ENCODE measurements at regions not wholly inside any gene's neighbourhood (a gene's known extent, or its start where the extent isn't known, plus 50 kb on each side); places are given as distances from the start of the nearest gene placed in this dataset.

DNA sequence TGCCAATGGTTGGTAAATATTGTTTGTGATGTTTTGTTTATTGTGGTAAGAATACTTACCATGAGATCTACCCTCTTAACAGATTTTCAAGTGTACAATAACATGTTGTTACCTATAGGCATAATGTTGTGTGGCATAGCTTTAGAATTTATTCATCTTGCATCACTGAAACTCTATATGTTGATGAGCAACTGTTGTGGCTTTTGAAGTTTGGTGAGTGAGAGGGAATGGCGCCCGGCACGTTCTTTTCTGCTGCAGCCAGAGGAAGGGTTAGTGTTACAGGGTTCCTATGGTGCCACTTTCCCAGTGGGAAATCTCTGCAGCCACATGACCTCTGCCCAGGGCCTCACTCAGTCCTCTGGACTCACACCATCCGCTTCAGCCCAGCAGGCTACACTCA is 342.5 kb upstream of the ADGRL2 start:
- H3K4me3 ChIP-seq (ENCODE audit: low read length in 3 of 3) = no peak overlapping the region
- TF ChIP-seq, protein P1, sequence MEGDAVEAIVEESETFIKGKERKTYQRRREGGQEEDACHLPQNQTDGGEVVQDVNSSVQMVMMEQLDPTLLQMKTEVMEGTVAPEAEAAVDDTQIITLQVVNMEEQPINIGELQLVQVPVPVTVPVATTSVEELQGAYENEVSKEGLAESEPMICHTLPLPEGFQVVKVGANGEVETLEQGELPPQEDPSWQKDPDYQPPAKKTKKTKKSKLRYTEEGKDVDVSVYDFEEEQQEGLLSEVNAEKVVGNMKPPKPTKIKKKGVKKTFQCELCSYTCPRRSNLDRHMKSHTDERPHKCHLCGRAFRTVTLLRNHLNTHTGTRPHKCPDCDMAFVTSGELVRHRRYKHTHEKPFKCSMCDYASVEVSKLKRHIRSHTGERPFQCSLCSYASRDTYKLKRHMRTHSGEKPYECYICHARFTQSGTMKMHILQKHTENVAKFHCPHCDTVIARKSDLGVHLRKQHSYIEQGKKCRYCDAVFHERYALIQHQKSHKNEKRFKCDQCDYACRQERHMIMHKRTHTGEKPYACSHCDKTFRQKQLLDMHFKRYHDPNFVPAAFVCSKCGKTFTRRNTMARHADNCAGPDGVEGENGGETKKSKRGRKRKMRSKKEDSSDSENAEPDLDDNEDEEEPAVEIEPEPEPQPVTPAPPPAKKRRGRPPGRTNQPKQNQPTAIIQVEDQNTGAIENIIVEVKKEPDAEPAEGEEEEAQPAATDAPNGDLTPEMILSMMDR (IDR thresholded peaks at IDR 0.05; ENCODE audit: borderline replicate concordance, extremely low read depth, insufficient read depth) = no peak
- DNase-seq (no peak), FAIRE-seq (no peak)
- no peak overlapping the region for H3K27ac ChIP-seq (ENCODE audit: low read depth in 2 of 2, low read length in 2 of 2)
- H3K4me1 ChIP-seq (ENCODE audit: control insufficient read depth in 2 of 3, insufficient read depth in 2 of 3, low read depth in 1 of 3, low read length in 3 of 3) = no peaks in the 10 kb centered on the region
- intact Hi-C loops (cut with DNase I) = no loop called here
- no peaks in the 10 kb centered on the region for H3K36me3 ChIP-seq (ENCODE audit: control insufficient read depth in 2 of 3, insufficient read depth in 3 of 3, low read length in 3 of 3)
- H3K9ac ChIP-seq (ENCODE audit: low read length in 3 of 3) = no peak overlapping the region
- H3K9me3 ChIP-seq (ENCODE audit: control insufficient read depth in 2 of 3, insufficient read depth in 1 of 3, low read length in 3 of 3) = no peaks in the 10 kb centered on the region
- no peaks in the 10 kb centered on the region for H3K27me3 ChIP-seq (ENCODE audit: control insufficient read depth, insufficient read depth, low read length)

DNA sequence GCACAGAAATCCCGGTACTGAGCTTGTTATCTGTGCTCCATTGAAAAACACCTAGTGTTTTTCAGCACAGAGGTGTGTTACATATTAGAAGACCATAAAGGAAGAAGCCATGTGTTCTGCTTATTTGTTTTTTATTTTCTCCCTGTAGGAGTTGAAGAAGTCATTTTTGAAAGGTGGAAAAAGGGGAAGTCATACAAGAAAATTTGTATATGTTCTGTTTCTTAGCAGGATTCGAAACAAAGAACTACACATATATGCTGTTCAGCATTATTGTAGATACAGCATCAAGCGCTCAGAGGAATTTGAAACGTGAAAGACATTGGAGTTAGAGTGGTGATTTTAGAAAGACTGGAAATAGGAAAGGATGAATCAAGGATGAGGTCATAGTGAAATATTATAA is 345.3 kb upstream of the ADGRL2 start:
- intact Hi-C loops (cut with DNase I) = no loop called here
- no peaks in the 10 kb centered on the region for H3K36me3 ChIP-seq (ENCODE audit: control insufficient read depth in 2 of 3, insufficient read depth in 3 of 3, low read length in 3 of 3)
- FAIRE-seq = no peak

DNA sequence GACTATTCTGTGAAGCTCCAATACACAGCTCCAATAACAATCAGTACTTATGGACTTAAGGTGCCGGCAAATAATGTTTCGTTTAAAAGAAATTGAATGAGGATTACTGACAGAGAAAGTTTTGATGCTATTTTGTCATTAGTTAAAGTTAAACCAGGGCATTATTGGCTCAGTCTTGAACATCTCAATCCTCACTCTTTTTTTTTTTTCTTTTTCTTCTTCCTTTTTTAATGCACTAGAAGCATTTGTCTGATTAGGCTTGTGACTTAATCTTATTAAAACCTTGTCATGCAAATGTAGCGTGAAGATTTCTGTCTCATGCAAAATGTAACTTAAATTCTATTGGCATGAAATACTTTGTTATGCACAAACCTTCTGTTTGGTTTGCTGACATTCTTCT is 346.8 kb upstream of the ADGRL2 start:
- H3K27ac ChIP-seq (ENCODE audit: low read depth in 2 of 2, low read length in 2 of 2) = no peak overlapping the region
- no peak for DNase-seq
- no peak for FAIRE-seq

More for the DNA sequence above, 345.3 kb upstream of the ADGRL2 start:
- DNase-seq = no peak
- Histone ChIP-seq H3K9me3 (ENCODE audit: control insufficient read depth in 2 of 3, insufficient read depth in 1 of 3, low read length in 3 of 3) (no peaks in the 10 kb centered on the region), H3K27me3 (ENCODE audit: control insufficient read depth, insufficient read depth, low read length) (no peaks in the 10 kb centered on the region), H3K27ac (ENCODE audit: low read depth in 2 of 2, low read length in 2 of 2) (no peak overlapping the region), H3K4me3 (ENCODE audit: low read length in 3 of 3) (no peak overlapping the region), H3K9ac (ENCODE audit: low read length in 3 of 3) (no peak overlapping the region), H3K4me1 (ENCODE audit: control insufficient read depth in 2 of 3, insufficient read depth in 2 of 3, low read depth in 1 of 3, low read length in 3 of 3) (no peaks in the 10 kb centered on the region)
- TF ChIP-seq, protein P1 (IDR thresholded peaks at IDR 0.05; ENCODE audit: borderline replicate concordance, extremely low read depth, insufficient read depth) = no peak

DNA sequence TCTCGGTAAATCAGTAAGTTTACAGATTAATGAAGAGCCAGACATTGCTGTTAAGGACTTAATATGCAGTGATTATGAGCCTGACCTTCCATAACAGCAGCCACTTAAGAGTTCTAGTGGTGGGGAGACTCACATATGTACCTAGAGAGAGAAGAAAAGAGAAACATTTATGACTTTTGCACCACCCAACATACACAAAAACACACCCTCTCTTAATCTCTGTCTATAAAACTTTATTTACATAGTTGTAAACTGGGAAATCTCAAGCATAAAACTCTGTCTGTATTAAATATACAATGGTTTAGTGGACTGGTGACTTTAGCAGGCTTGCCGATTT is 347.4 kb upstream of the ADGRL2 start:
- H3K36me3 ChIP-seq (ENCODE audit: control insufficient read depth in 2 of 3, insufficient read depth in 3 of 3, low read length in 3 of 3) = no peaks in the 10 kb centered on the region
- no peaks in the 10 kb centered on the region for H3K9me3 ChIP-seq (ENCODE audit: control insufficient read depth in 2 of 3, insufficient read depth in 1 of 3, low read length in 3 of 3)
- H3K27me3 ChIP-seq (ENCODE audit: control insufficient read depth, insufficient read depth, low read length) = no peaks in the 10 kb centered on the region
- no peak overlapping the region for H3K9ac ChIP-seq (ENCODE audit: low read length in 3 of 3)
- H3K4me3 ChIP-seq (ENCODE audit: low read length in 3 of 3) = no peak overlapping the region
- H3K4me1 ChIP-seq (ENCODE audit: control insufficient read depth in 2 of 3, insufficient read depth in 2 of 3, low read depth in 1 of 3, low read length in 3 of 3) = no peaks in the 10 kb centered on the region
- intact Hi-C loops (cut with DNase I) = no loop called here
- H3K27ac ChIP-seq (ENCODE audit: low read depth in 2 of 2, low read length in 2 of 2) = no peak overlapping the region
- TF ChIP-seq, protein P1 (IDR thresholded peaks at IDR 0.05; ENCODE audit: borderline replicate concordance, extremely low read depth, insufficient read depth) = no peak
- DNase-seq = no peak
- FAIRE-seq = no peak

More for the DNA sequence above, 346.8 kb upstream of the ADGRL2 start:
- Histone ChIP-seq H3K27me3 (ENCODE audit: control insufficient read depth, insufficient read depth, low read length) (no peaks in the 10 kb centered on the region), H3K9me3 (ENCODE audit: control insufficient read depth in 2 of 3, insufficient read depth in 1 of 3, low read length in 3 of 3) (no peaks in the 10 kb centered on the region), H3K9ac (ENCODE audit: low read length in 3 of 3) (no peak overlapping the region), H3K36me3 (ENCODE audit: control insufficient read depth in 2 of 3, insufficient read depth in 3 of 3, low read length in 3 of 3) (no peaks in the 10 kb centered on the region), H3K4me1 (ENCODE audit: control insufficient read depth in 2 of 3, insufficient read depth in 2 of 3, low read depth in 1 of 3, low read length in 3 of 3) (no peaks in the 10 kb centered on the region), H3K4me3 (ENCODE audit: low read length in 3 of 3) (no peak overlapping the region)
- TF ChIP-seq, protein P1 (IDR thresholded peaks at IDR 0.05; ENCODE audit: borderline replicate concordance, extremely low read depth, insufficient read depth) = no peak
- intact Hi-C loops (cut with DNase I) = no loop called here

All from kidney (tissue), 13 donors.